ENCODE measurements at regions not wholly inside any gene's neighbourhood (a gene's known extent, or its start where the extent isn't known, plus 50 kb on each side); places are given as distances from the start of the nearest gene placed in this dataset.
"Not testable (repeated sequence)": the region's sequence is repeated elsewhere in the genome, so short reads cannot be mapped to it uniquely, and the experiment has no call there.

DNA sequence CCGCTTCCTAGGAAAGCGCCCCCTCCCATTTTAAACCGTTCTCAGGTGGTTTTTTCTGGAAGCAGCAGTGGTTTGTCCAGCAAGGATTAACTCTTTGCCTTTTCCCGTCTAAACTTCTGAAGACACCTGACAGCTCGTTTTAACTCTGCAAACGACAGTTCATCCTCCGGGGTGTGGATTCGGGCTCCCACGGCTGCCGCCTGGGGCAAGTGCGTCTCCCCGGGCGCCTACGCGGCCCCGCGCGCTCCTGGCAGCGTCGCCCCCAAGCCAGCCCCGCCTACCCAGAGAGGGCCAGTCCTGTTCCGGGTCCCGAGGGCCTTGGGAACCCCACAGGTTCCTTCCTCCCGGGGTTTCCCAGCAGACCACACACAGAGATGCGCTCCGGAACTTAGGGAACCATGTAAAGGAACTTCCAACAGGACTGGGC lies 54.4 kb downstream of the PRR18 start:
- 5% methylated on average over 26 of the region's 26 CpGs for WGBS
- no peak for DNase-seq (ENCODE audit: low spot score)

DNA sequence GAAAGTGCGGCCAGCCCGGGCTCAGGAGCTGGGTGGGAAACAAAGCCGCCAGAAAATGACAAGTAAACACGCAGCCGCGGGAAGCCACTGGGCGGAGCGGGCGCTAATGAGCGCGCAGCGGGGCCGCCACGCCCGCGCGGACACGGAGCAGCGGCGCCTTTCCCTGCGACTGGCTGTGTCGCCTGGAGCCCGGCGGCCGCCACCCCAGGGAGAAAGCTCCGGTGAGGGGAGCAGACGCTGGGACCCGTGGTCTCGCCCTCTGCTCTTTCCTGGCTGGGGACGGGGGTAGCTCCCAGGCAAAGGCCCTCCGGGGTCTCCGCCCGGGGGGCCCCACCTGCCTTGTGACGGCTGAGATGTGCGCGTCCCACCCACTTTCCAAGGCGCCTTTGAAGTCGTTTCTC lies 54.9 kb downstream of the PRR18 start:
- WGBS: 2% methylated on average over 38 of the region's 38 CpGs

More for the DNA sequence above, 54.4 kb downstream of the PRR18 start:
- no peaks in the 10 kb centered on the region for H3K36me3 ChIP-seq
- H3K27ac ChIP-seq: no peak overlapping the region
- TF ChIP-seq POLR2A (IDR thresholded peaks at IDR 0.05) (no peak), POLR2AphosphoS5 (IDR thresholded peaks at IDR 0.05) (no peak)
- TF ChIP-seq, protein P1, sequence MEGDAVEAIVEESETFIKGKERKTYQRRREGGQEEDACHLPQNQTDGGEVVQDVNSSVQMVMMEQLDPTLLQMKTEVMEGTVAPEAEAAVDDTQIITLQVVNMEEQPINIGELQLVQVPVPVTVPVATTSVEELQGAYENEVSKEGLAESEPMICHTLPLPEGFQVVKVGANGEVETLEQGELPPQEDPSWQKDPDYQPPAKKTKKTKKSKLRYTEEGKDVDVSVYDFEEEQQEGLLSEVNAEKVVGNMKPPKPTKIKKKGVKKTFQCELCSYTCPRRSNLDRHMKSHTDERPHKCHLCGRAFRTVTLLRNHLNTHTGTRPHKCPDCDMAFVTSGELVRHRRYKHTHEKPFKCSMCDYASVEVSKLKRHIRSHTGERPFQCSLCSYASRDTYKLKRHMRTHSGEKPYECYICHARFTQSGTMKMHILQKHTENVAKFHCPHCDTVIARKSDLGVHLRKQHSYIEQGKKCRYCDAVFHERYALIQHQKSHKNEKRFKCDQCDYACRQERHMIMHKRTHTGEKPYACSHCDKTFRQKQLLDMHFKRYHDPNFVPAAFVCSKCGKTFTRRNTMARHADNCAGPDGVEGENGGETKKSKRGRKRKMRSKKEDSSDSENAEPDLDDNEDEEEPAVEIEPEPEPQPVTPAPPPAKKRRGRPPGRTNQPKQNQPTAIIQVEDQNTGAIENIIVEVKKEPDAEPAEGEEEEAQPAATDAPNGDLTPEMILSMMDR (IDR thresholded peaks at IDR 0.05): no peak
- H3K4me3 ChIP-seq: peak overlapping the region in 1 of 2 donors; percentile 12
- H3K4me1 ChIP-seq (replicated peaks): no peaks in the 10 kb centered on the region
- intact Hi-C loops (cut with DNase I): no loop called here
- H3K9me3 ChIP-seq: no peaks in the 10 kb centered on the region
- H3K27me3 ChIP-seq (replicated peaks; ENCODE audit: insufficient read depth): peaks cover 3% of the 10 kb centered on the region

DNA sequence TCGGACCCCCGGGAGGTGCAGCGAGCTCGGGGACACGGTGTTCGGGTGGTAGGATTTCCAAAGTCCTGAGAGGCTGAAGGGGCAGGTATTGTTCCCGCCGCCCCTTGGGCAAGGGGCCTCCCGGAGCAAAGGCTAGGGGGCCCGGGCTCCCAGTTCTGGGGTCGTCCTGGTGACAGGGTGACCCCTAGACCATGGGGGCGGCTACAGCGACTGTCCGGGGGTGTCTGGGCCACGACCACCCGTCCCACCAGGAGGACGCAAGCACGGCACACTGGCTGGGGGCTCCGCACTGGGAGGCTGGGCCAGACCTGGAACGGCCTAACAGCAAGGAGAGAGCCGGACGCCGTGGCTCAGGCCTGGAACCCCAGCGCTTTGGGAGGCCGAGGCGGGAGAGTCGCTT lies 55.6 kb downstream of the PRR18 start:
- 95% methylated on average over 24 of the region's 27 CpGs for WGBS
- intact Hi-C loops (cut with DNase I): no loop called here

More for the DNA sequence above, 54.9 kb downstream of the PRR18 start:
- Histone ChIP-seq H3K4me3 (peak overlapping the region; percentile 11 to 12), H3K27me3 (replicated peaks; ENCODE audit: insufficient read depth) (peaks cover 3% of the 10 kb centered on the region), H3K27ac (no peak overlapping the region), H3K4me1 (replicated peaks) (no peaks in the 10 kb centered on the region), H3K9me3 (no peaks in the 10 kb centered on the region), H3K36me3 (no peaks in the 10 kb centered on the region)
- intact Hi-C loops (cut with DNase I): no loop called here
- no peak for TF ChIP-seq POLR2A (IDR thresholded peaks at IDR 0.05)
- TF ChIP-seq POLR2AphosphoS5 (IDR thresholded peaks at IDR 0.05): no peak
- TF ChIP-seq, protein P1 (IDR thresholded peaks at IDR 0.05): no peak
- DNase-seq (ENCODE audit: low spot score): no peak

DNA sequence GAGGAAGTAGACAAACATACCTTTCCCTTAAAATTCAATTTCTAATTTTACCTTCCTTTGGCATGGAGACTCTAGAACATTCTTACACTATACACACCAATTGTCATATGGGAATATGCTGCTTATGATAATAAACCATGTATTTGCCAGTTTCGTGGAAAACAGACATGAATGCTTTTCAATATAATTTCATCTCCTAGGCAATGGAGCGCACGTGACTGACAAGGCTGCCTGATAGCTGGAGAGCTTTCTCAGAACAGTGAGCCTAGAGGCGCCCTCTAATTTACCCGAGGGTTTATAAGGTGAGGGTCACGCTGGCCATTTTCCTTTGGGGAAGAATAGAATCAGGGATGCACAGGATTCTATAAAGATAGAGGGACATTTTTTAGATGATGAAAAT lies 56.5 kb downstream of the PRR18 start:
- 72% methylated on average over 6 of the region's 6 CpGs for WGBS
- H3K4me1 ChIP-seq (replicated peaks): no peaks in the 10 kb centered on the region
- no peaks in the 10 kb centered on the region for H3K9me3 ChIP-seq
- H3K27ac ChIP-seq: no peak overlapping the region
- TF ChIP-seq POLR2AphosphoS5 (IDR thresholded peaks at IDR 0.05) (no peak), POLR2A (IDR thresholded peaks at IDR 0.05) (no peak)
- TF ChIP-seq, protein P1 (IDR thresholded peaks at IDR 0.05): no peak
- peaks cover 3% of the 10 kb centered on the region for H3K27me3 ChIP-seq (replicated peaks; ENCODE audit: insufficient read depth)
- intact Hi-C loops (cut with DNase I): no loop called here
- DNase-seq (ENCODE audit: low spot score): no peak
- H3K4me3 ChIP-seq: no peak overlapping the region
- H3K36me3 ChIP-seq: no peaks in the 10 kb centered on the region

More for the DNA sequence above, 55.6 kb downstream of the PRR18 start:
- Histone ChIP-seq H3K27me3 (replicated peaks; ENCODE audit: insufficient read depth) (peaks cover 3% of the 10 kb centered on the region), H3K27ac (no peak overlapping the region), H3K4me3 (no peak overlapping the region), H3K4me1 (replicated peaks) (no peaks in the 10 kb centered on the region), H3K36me3 (no peaks in the 10 kb centered on the region), H3K9me3 (no peaks in the 10 kb centered on the region)
- no peak for DNase-seq (ENCODE audit: low spot score)
- TF ChIP-seq POLR2AphosphoS5 (IDR thresholded peaks at IDR 0.05): no peak
- TF ChIP-seq, protein P1 (IDR thresholded peaks at IDR 0.05): no peak
- TF ChIP-seq POLR2A (IDR thresholded peaks at IDR 0.05): no peak

DNA sequence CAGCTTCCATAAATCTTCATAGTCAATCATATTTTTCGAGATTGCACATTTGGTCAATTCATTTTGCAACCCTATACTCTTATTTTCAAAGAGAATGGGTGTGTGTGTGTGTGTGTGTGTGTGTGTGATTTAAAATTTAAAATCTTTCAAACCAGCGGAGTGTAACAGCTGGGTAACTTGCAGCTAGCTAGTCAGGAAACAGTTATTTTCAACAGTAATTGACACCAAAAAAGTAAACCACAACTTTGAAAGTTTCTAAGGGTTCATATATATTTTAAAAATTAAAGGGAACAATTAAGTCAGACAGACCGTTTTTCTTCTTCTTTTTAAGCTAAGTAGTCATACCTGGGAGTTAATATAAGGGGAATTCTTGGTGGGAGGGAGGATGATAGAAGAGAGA lies 57.0 kb downstream of the PRR18 start:
- no peaks in the 10 kb centered on the region for H3K9me3 ChIP-seq
- H3K36me3 ChIP-seq: no peaks in the 10 kb centered on the region

DNA sequence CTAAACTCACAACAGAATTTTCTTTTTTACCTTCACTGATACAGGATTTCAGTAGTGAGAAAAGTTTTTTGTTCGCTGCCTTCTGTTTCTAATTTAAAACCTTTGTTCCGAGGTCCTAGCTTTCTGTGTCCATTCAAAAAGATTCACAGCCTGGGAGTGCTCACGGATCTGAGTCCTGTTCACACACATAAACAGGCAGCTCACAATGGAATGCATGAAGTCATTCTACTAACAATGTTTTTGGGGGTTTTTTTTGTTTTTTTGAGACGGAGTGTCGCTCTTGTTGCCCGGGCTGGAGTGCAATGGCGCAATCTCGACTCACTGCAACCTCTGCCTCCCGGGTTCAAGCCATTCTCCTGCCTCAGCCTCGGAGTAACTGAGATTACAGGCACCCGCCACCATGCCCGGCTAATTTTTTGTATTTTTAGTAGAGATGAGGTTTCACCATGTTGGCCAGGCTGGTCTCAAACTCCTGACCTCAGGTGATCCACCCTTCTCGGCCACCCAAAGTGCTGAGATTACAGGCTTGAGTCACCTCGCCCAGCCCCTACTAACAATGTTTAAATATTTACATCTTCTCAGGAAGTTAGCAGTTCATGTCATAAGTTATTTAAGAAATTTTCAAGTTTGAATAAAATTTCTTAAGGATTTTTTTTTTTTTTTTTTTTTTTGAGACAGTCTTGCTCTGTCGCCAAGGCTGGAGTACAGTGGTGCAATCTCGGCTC lies 59.0 kb downstream of the PRR18 start:
- intact Hi-C loops (cut with DNase I); H3K4me1 ChIP-seq (replicated peaks); H3K4me3 ChIP-seq; H3K36me3 ChIP-seq; H3K27ac ChIP-seq; H3K9me3 ChIP-seq; H3K27me3 ChIP-seq (replicated peaks; ENCODE audit: insufficient read depth); DNase-seq (ENCODE audit: low spot score): not testable (repeated sequence)
- 90% methylated on average over 16 of the region's 16 CpGs for WGBS

More for the DNA sequence above, 57.0 kb downstream of the PRR18 start:
- intact Hi-C loops (cut with DNase I): no loop called here
- Histone ChIP-seq H3K27ac (no peak overlapping the region), H3K4me1 (replicated peaks) (no peaks in the 10 kb centered on the region), H3K27me3 (replicated peaks; ENCODE audit: insufficient read depth) (peaks cover 3% of the 10 kb centered on the region), H3K4me3 (no peak overlapping the region)
- TF ChIP-seq, protein P1 (IDR thresholded peaks at IDR 0.05): no peak
- TF ChIP-seq POLR2AphosphoS5 (IDR thresholded peaks at IDR 0.05) (no peak), POLR2A (IDR thresholded peaks at IDR 0.05) (no peak)
- 52% methylated on average over 3 of the region's 3 CpGs for WGBS
- DNase-seq (ENCODE audit: low spot score): no peak
